GM19239 (cell line): ENCODE measurements at regions not wholly inside any gene's neighbourhood (a gene's known extent, or its start where the extent isn't known, plus 50 kb on each side); places are given as distances from the start of the nearest gene placed in this dataset.
"Not testable (repeated sequence)": the region's sequence is repeated elsewhere in the genome, so short reads cannot be mapped to it uniquely, and the experiment has no call there.

Experiments
- DNase-seq: peaks from one replicate; pipeline ENCODE4 v3.0.0; 2011; ENCODE audit warnings: low spot score; ENCODE audit not compliant: insufficient read length
- FAIRE-seq: peaks from 2 replicates; lab custom pipeline; 2011; peaks lifted over from hg19 to GRCh38; lab: Jason Lieb, UNC

DNA sequence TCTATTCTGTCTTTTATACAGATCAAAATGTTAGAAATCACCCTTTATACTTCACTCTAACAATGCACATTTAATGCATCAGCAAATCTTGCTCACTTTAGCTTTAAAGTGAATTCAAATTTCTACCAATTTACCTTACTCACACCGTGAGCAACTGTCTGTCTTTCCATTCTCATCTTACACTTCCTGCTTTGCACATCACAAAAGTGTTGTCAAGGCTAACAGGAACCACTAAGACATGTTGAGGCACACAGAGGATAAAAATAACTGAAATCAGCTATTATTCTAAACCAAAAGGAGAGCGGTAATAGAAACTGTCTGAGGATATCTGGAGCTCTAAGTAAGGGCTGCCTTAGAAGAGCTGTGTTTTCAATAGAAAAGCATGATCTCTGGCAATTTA is 519.9 kb downstream of the ZBBX start:
- DNase-seq, result no peak
- FAIRE-seq, result no peak

DNA sequence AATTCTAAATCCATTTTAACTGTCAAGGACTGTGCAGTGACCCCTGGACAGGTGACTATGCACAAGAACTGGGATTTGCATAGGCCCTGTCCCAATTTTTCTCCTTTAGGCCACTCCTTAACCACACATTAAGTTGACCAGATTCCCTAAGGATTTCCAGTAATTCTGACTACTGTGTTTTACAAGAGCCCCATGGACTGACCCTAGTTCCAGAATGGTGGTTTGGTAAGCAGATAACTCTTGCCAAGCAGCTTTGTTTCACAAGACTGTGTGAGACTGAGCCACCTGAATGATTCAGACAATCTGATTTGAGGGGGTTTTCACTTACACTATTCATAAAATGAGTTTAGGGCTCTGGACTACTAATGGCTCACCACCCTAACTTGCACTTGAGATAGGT is 535.8 kb downstream of the ZBBX start:
- DNase-seq, result no peak
- no peak for FAIRE-seq

DNA sequence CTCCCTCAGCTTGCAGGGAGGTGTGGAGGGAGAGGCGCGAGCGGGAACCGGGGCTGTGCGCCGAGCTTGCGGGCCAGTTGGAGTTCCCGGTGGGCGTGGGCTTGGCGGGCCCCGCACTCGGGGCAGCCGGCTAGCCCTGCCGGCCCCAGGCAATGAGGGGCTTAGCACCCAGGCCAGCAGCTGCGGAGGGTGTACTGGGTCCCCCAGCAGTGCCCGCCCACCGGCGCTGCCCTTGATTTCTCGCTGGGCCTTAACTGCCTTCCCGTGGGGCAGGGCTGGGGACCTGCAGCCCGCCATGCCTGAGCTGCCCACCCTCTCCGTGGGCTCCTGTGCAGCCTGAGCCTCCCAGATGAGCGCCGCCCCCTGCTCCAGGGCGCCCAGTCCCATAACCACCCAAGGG is 537.3 kb downstream of the ZBBX start:
- FAIRE-seq, DNase-seq: not testable (repeated sequence)

DNA sequence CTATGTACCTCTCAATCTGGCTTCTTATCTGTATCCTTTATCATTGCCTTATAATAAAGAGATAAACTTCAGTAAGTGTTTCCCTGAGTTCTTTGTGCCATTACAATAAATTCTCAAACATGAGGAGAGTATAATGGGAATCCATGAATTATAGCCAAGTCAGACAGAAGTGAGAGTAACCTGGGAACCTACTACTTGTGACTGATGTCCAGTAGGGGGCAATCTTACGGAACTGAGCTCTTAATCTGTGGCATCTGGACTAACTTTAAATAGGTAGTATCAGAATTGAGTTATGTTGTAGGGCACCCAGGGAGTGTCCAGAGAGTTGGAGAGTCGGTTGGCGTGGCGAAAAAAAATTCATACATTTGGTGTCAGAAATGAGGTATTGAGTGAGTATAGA is 542.6 kb downstream of the ZBBX start:
- FAIRE-seq, result no peak
- DNase-seq, result no peak

DNA sequence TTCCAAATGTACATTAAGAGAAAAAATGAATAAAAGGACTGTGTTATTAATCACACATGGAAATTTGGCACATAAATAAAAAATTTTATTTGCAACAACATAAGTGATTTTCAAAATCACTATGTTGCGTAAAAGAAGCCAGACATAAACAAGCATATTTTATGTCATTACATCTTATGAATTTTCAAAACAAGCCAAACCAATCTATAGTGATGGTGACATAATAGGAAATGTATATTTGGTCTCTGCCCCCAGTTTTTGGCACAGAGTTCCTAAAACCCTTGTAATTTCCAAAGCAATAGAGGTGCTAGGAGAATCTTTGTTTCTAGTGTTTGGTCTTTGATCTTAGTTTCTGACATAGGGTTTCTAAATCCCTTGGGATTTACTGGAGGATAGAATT is 543.3 kb downstream of the ZBBX start:
- DNase-seq, result no peak
- no peak for FAIRE-seq

DNA sequence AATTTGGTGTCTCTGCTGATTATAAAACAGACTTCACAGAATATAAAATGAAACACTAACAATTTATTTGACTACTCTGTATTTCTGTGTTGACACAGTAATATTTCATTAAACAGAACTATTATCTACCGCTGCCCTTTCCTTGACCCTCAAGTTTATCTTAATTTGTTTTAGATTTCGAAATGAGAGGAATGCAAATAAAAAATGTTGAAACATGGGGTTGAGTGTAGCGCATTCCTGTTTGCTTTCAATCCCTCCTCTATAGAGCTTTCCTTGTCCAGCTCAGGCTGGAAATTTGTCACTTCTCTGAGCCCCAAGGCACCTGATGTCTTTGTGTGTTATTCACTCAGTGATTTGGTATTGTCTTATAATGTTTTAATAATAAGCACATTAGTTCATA is 550.2 kb downstream of the ZBBX start:
- DNase-seq, result no peak
- no peak for FAIRE-seq

DNA sequence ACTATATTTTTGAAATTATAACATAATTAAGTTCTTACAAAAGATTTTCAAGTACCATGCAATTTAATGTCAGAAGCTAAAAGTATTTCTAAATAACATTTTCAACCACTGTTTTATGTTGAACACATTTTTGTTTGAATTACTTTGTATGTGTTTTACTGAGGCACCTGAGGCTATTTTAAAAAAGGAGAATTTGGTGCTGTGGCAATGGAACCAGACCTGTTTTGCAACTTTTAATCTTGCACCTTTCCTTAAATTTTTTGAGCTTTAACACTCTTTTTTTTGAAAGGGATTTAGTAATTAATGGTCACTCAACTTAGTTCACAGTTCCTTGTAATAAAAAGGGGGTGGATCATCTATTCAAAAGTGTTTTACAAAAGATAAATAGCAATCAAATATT is 561.6 kb downstream of the ZBBX start:
- no peak for FAIRE-seq
- no peak for DNase-seq

DNA sequence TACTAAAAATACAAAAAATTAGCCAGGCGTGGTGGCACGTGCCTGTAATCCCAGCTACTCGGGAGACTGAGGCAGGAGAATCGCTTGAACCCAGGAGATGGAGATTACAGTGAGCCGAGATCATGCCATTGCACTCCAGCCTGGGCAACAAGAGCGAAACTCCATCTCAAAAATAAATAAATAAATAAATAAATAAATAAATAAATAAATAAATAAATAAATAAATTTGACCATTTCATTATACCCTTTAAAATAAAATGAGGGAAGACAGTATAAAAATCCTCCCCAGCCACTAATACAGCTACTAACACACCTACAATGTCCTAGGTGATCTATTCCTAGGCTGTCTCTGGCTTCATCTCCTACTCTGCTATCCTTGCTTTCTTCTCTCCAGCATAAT is 562.8 kb downstream of the ZBBX start:
- not testable (repeated sequence) for DNase-seq, FAIRE-seq

DNA sequence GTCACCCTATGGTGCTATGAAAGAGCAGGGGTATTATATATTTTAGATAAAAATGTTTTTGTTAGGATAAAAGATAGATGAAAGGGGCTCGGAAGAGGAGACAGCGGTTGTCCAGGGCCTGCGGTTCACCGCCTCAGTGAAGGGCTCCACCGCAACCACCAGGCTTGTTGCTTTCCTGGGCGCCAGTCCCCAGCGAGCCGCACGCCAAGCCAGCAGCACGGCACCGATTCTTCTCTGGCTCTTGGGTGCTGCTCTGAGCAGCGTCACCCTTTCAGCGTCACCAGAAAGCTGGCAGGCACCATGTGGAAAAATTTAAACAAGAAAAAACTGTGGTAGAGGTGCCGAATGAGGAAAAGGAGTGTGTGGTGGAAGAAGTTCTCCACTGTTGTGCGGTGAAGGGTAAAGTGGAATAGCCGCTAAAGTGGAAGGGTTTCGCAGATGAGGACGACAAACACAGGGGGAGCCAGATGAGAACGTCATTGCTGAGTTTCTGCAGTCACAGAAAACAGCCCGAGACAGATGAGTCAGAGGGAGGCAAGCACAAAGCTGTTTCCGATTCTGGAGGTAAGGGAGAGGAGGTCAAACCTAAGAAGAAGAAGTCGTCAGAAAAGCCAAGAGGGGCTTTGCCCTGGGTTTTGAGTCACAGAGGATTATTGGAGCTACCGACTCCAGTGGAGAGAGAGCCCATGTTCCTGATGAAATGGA is 569.2 kb downstream of the ZBBX start:
- FAIRE-seq (no peak), DNase-seq (no peak)

DNA sequence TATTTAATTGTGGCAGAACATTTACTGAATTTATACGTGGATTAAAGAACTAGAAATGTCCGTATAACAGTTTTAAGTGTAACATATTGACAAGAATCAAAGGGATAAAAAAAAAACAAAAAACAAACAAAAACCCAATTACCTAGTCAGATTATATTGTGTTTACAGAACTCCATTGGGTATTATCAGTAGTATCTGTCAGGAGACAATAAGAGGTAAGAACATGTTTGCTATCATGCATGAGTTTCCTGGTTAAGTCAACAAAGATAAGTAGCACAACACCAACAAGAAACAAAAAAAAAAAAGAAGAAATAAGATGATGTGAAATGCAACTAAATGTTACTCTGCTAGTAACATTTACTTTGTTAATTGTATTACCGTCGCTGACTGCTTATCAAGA is 570.6 kb downstream of the ZBBX start:
- no peak for FAIRE-seq
- DNase-seq, result no peak

DNA sequence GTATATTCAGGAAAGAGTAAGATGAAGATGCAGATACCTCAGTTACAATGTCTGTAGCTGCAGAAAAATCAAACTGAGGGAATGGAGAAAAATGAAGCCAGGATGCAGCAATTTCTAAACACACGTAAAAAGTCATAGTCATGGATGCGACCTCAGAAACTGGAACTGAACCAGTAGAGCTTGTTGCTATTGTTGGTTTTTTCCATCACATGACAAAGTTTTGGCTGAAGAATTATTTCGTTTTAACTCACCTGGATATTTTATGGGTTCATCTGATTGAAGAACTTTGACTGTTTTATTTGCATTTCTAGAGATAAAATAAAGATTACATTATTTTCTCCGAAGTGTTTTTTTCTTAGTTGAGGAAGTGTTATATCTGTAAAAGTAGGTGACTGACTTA is 591.2 kb downstream of the ZBBX start:
- FAIRE-seq, result no peak
- DNase-seq, result no peak

DNA sequence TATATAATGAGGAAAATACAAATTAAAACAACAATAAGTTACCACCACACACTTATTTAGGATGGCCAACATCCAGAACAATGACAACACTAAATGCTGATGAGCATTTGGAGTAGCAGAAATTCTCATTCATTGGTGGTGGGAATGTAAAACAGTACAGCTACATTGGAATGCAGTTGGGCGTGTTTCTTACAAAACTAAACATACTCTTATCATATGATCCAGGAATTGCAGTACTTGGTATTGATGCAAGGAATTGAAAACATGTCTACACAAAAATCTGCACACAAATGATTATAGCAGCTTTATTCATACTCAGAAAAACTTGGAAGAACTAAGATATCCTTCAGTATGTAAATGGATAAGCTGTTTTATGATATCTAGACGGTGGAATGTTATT is 594.2 kb downstream of the ZBBX start:
- DNase-seq (no peak), FAIRE-seq (no peak)

DNA sequence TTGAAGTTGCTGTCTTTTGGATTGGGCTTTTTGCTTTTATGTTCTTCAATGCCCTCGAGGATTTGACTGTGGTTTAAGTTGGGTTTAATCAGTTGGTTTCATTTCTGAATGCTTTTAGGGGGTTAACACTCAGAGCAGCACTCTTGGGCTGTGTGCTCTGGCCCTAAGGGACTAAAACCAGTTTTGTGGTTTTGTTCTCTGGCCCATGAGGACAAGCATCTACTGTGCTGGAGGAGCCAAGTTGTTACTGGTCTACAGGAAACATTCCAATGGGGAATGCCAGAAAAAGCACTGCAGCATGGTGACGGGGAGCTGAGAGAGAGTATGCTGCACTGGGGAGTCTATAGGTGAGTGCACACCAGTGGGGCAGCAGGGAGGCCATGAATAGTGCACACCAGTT is 596.9 kb downstream of the ZBBX start:
- DNase-seq (no peak), FAIRE-seq (no peak)

DNA sequence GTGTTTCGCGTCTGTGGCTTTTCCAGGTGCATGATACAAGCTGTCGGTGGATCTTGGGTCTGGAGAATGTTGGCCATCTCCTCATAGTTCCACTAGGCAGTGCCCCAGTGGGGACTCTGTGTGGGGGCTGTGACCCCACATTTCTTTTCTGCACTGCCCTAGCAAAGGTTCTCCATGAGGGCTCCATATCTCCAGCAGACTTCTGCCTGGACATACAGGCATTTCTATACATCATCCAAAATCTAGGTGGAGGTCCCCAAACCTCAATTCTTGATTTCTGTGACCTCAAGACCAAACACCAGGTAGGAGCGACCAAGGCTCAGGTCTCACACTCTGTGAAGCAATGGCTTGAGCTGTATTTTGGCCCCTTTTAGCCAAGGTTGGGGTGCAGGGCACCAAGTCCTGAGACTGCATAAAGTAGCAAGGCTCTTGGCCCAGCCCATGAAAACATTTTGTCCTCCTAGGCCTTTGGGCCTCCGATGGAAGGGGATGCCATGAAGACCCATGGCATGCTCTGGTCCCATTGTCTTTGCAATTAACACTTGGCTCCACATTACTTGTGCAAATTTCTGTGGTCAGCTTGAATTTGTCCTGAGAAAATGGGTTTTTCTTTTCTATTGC is 615.3 kb downstream of the ZBBX start:
- FAIRE-seq, result no peak
- DNase-seq, result no peak

DNA sequence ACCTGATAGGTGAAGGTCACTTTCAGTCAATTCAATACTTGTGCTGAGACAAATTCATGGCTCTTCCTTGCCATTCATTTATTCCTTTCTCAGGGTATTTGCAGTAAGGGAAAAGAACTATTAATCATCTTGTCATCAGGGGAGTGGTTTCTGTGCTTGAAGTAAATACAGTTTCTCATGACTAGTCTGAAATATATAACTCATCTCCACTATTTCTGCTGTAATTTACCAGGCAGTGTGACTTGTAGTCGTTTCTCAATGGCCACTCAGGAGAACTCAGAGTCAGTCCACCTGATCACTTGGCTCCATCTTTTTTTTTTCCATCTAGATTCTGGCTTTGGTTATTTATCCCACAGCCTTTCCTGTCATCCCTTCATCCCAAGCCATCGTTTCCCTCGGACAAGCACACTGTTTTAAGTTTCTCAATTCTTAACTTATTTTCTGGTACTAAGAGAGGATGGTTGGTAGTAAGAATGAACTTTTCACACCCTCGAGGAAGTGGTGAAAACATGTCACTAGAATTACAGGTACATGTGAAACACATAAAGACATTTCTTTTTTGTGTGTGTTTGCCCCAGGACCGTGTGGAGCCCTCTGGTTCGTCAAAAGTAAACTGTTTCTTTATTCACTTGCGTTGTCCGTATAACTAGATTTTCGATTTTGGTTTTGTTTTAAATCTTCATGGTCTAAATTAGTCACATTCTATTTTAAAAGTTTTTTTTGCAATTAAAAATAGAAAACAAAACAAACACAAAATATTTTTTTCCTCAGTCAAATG is 620.2 kb downstream of the ZBBX start:
- FAIRE-seq (no peak), DNase-seq (no peak)

DNA sequence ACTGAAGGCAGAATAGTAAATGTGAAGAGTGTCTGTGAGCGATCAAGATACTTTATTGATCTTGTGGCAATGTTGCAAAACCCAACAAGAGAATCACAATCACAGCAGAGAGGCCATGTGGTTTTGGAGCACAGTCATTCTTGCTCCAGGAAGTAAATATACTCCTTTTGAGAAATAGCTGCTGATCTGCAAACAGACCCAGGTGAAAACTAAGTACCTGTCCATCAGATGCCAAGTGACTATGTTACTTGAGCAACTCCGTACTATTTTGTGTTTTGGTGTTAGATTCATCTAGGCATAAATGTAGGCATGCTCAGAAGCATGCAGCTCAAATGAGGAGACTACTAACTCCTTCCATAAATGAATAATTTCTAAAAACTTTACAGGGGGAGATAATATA is 627.9 kb downstream of the ZBBX start:
- FAIRE-seq (no peak), DNase-seq (no peak)

DNA sequence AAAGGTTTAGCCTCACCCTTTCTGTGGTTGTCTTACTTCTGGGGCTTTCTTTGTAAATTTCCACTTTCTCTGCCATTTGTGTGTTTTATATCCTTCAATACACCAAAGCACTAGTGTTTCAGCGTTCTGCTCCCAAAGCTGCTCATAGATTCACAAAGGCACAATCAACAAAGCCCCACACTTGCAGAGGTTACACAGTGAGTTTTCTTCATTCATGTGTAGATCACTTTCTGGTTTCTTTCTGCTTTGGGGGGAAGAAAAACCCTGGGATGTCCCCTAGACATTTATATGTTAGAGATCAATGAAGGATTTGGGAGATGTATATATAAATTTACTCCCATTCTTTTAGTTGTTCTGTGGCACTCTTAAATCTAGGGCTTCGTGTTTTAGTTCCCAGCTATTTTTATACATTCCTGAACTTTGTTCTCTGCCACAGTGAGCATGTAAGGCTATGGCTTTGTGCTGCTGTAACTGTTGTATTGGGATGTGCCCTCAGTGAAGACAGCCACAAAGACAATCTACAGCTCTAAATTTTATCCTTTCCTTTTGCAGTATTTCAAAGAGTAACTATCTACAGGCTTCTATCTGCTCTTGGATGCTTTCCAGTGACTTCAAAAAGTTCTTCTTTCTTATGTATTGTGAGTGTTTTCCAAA is 636.5 kb downstream of the ZBBX start:
- FAIRE-seq, result no peak
- DNase-seq, result no peak

DNA sequence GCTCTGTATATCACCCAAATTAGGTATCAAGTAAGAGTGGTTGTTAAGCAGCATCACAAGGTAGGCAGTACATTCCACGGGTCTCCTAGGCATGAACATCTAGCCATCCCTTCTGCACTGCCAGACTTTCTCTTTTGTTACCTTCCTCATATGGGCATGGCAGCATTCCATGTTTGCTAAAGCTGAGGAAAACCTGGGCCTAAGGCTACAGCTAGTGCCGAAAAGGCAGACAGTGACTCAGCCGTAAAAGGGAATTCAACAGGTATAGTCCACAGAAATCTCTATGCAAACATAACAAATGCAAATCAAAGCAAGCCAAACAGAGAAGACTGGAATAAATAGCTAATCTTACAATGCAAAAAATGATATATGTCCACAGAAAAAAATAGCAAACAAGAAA is 645.4 kb downstream of the ZBBX start:
- DNase-seq, result no peak
- no peak for FAIRE-seq

DNA sequence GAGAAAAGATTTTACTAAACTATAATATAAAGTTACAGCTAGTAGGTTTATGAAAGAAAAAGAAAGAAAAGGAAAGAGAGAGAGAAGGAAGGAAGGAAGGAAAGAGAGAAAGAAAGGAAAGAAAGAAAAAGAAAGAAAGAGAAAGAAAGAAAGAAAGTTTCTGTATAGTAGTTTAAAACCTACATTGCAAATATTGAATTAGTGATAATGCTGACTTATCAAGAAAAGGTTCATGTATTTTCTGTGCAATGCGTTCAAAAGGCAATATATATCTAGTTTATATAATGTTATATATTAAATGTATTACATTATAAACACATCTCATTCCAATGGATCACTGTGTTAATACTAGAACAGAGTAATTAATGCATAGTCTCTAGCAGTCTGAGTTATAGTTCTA is 648.4 kb downstream of the ZBBX start:
- FAIRE-seq (no peak), DNase-seq (no peak)

DNA sequence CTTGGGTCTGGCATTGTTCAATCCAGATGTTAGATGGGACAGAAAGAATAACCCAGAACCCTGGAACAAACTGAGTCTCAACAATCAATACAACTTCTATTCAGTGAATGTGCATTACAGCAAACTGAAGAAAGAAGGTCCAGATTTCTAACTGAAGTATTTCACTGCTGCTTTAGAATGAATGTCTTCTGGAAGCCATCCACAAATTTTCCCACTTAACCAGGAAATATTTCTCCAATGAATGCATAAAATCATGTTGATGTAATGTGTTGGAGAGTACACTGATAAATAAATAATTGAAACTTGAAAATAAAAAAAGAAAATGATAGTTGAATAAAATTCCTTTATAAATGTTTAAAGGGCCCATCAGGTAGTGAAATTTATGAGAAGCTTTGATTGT is 658.6 kb downstream of the ZBBX start:
- no peak for FAIRE-seq
- no peak for DNase-seq

DNA sequence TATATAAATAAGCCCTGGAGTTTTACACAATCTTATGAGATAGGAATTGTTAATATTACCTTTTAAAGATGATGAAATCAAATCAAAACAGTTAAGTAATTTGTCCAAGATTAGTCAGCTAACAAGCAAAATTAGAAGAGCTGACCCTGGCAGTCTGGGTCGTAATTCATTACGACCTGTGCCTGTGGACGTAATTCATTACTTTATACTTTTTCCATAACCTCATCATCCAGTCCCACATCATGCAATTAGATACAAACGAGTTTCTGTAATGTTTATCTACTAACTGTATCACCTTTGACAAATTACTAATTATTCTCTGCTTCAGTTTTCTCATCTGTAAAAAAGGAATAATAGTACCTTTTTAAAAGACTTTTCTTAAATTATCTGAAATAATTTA is 665.9 kb downstream of the ZBBX start:
- FAIRE-seq (no peak), DNase-seq (no peak)
